SK-N-SH treated with all-trans-retinoic acid at 6 μM for 48 hours (cell line): ENCODE measurements at regions not wholly inside any gene's neighbourhood (a gene's known extent, or its start where the extent isn't known, plus 50 kb on each side); places are given as distances from the start of the nearest gene placed in this dataset.
A peak's percentile ranks its signal among the peaks of the same experiment; 100 is the strongest.

Experiments
- ATAC-seq: fragments of 200-7000 bp; cut with Tn5 transposase; 3 replicates; pipeline ENCODE4 v1.9.1; 2020; ENCODE audit warnings: mild to moderate bottlenecking, moderate library complexity
- ARNTL ChIP-seq: fragments of 450-650 bp; formaldehyde crosslinking; IDR thresholded peaks from 2 replicates; pipeline ENCODE4 v1.5.0; 2020; ENCODE audit warnings: low read depth, mild to moderate bottlenecking, moderate library complexity, borderline replicate concordance
- BACH2 ChIP-seq: fragments of 250-450 bp; sonication (Bioruptor Pico); IDR thresholded peaks from 2 replicates; pipeline ENCODE4 v1.9.0; 2021; ENCODE audit warnings: mild to moderate bottlenecking, borderline replicate concordance
- CSDC2 ChIP-seq: fragments of 250-450 bp; sonication (Bioruptor Pico); IDR thresholded peaks from 2 replicates; pipeline ENCODE4 v1.5.0; 2020; ENCODE audit warnings: mild to moderate bottlenecking, moderate library complexity
- ESRRG ChIP-seq: fragments of 250-450 bp; sonication (Bioruptor Pico); IDR thresholded peaks from 2 replicates; pipeline ENCODE4 v1.6.1; 2021; ENCODE audit warnings: mild to moderate bottlenecking
- GLIS3 ChIP-seq: fragments of 250-450 bp; sonication (Bioruptor Pico); IDR thresholded peaks from 2 replicates; pipeline ENCODE4 v1.5.0; 2020; ENCODE audit warnings: mild to moderate bottlenecking, moderate library complexity
- ISL1 ChIP-seq: fragments of 250-450 bp; sonication (Bioruptor Pico); IDR thresholded peaks from 2 replicates; pipeline ENCODE4 v2.1.2; 2022; ENCODE audit warnings: mild to moderate bottlenecking, moderate library complexity
- OSR1 ChIP-seq: fragments of 250-450 bp; sonication (Bioruptor Pico); IDR thresholded peaks from 2 replicates; pipeline ENCODE4 v1.8.0; 2022; ENCODE audit warnings: moderate library complexity, mild to moderate bottlenecking, inconsistent platforms
- RARB ChIP-seq: fragments of 250-450 bp; sonication (Bioruptor Pico); IDR thresholded peaks from 2 replicates; pipeline ENCODE4 v1.8.0; 2021; ENCODE audit warnings: mild to moderate bottlenecking, moderate library complexity
- SNAI2 ChIP-seq: fragments of 250-450 bp; sonication (Bioruptor Pico); IDR thresholded peaks from 2 replicates; pipeline ENCODE4 v1.5.0; 2020; ENCODE audit warnings: mild to moderate bottlenecking, moderate library complexity
- TCF4 ChIP-seq: fragments of 250-450 bp; sonication (Bioruptor Pico); IDR thresholded peaks from 2 replicates; pipeline ENCODE4 v1.8.0; 2021; ENCODE audit warnings: mild to moderate bottlenecking, moderate library complexity, borderline replicate concordance
- TOX ChIP-seq: fragments of 250-450 bp; sonication (Bioruptor Pico); IDR thresholded peaks from 2 replicates; pipeline ENCODE4 v1.8.0; 2021; ENCODE audit warnings: mild to moderate bottlenecking, moderate library complexity, borderline replicate concordance
- ZC3H10 ChIP-seq: fragments of 250-450 bp; sonication (Bioruptor Pico); IDR thresholded peaks from 2 replicates; pipeline ENCODE4 v1.5.1; 2021; ENCODE audit warnings: mild to moderate bottlenecking, moderate library complexity
- ZFP3 ChIP-seq: fragments of 250-450 bp; sonication (Bioruptor Pico); IDR thresholded peaks from 2 replicates; pipeline ENCODE4 v1.5.0; 2020; ENCODE audit warnings: mild to moderate bottlenecking, moderate library complexity
- ZFP30 ChIP-seq: fragments of 450-650 bp; formaldehyde crosslinking; IDR thresholded peaks from 2 replicates; pipeline ENCODE4 v1.5.0; 2022; ENCODE audit warnings: mild to moderate bottlenecking, moderate library complexity
- ZNF565 ChIP-seq: fragments of 450-650 bp; formaldehyde crosslinking; conservative IDR thresholded peaks from 2 replicates; pipeline ENCODE4 v1.5.0; 2020; ENCODE audit warnings: low read depth, mild to moderate bottlenecking, moderate library complexity
- ZNF70 ChIP-seq: fragments of 450-650 bp; formaldehyde crosslinking; IDR thresholded peaks from 2 replicates; pipeline ENCODE4 v1.5.0; 2020; ENCODE audit warnings: mild to moderate bottlenecking, moderate library complexity
- ZNF8 ChIP-seq: fragments of 450-650 bp; formaldehyde crosslinking; IDR thresholded peaks from 2 replicates; pipeline ENCODE4 v1.5.0; 2020; ENCODE audit warnings: mild to moderate bottlenecking, moderate library complexity
- TF ChIP-seq, protein P1 (sequence below): fragments of 250-450 bp; sonication (Bioruptor Pico); IDR thresholded peaks from 2 replicates; pipeline ENCODE4 v1.5.1; 2020; ENCODE audit warnings: low read depth, mild to moderate bottlenecking, moderate library complexity
- TF ChIP-seq, protein P2 (sequence below): fragments of 250-450 bp; sonication (Bioruptor Pico); IDR thresholded peaks from 2 replicates; pipeline ENCODE4 v1.5.1; 2021; ENCODE audit warnings: mild to moderate bottlenecking, moderate library complexity
- TF ChIP-seq, protein P3 (sequence below): fragments of 250-450 bp; sonication (Bioruptor Pico); IDR thresholded peaks from 2 replicates; pipeline ENCODE4 v1.8.0; 2020; ENCODE audit warnings: mild to moderate bottlenecking, moderate library complexity, borderline replicate concordance
- TF ChIP-seq, protein P4 (sequence below): fragments of 250-450 bp; sonication (Bioruptor Pico); IDR thresholded peaks from 2 replicates; pipeline ENCODE4 v1.8.0; 2021; ENCODE audit warnings: low read depth, mild to moderate bottlenecking, moderate library complexity, borderline replicate concordance
- TF ChIP-seq, protein P5 (sequence below): fragments of 250-450 bp; sonication (Bioruptor Pico); IDR thresholded peaks from 2 replicates; pipeline ENCODE4 v1.5.0; 2020; ENCODE audit warnings: mild to moderate bottlenecking, moderate library complexity

DNA sequence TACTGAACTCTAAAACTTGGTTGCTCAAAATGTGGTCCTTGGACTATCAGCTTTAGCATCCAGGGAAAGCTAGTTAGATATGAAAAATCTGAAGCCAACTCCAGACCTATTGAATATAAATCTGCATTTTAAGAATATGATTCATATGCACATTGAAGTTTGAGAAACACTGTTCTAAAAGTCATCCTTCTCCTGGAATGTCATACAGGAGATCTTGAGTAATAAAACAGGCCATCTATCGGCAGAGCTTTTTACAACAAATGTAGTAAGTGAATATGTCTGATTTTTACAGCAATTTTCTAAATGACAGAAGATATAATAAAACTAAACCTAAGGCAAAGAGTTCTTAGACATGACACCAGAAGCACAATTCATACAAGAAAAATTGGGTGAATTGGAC is 140.4 kb downstream of the PMP22 start (continued):
- TF ChIP-seq, protein P1, sequence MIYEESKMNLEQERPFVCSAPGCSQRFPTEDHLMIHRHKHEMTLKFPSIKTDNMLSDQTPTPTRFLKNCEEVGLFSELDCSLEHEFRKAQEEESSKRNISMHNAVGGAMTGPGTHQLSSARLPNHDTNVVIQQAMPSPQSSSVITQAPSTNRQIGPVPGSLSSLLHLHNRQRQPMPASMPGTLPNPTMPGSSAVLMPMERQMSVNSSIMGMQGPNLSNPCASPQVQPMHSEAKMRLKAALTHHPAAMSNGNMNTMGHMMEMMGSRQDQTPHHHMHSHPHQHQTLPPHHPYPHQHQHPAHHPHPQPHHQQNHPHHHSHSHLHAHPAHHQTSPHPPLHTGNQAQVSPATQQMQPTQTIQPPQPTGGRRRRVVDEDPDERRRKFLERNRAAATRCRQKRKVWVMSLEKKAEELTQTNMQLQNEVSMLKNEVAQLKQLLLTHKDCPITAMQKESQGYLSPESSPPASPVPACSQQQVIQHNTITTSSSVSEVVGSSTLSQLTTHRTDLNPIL (CRISPR knock-in tag) = no peak

DNA sequence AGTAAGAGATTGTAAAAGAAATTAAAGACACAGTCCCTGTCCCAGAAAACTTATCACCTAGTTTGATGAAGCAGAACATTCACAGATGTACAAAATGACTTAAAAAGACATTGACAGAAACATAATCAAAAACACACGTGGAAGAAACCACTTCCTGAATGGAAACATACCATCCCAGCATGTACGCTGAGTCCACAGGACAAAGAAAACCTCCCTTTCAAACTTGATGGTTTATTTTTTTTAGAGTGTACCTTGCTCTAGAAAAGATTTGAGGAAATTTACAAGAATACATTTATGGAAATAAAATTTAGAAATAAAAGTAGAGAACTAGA is 140.9 kb downstream of the PMP22 start:
- no peak for ATAC-seq
- no peak for TF ChIP-seq RARB
- no peak for TF ChIP-seq GLIS3
- TF ChIP-seq BACH2 = no peak
- TF ChIP-seq ARNTL (CRISPR knock-in tag) = no peak
- TF ChIP-seq, all 23 proteins: peak for 0

DNA sequence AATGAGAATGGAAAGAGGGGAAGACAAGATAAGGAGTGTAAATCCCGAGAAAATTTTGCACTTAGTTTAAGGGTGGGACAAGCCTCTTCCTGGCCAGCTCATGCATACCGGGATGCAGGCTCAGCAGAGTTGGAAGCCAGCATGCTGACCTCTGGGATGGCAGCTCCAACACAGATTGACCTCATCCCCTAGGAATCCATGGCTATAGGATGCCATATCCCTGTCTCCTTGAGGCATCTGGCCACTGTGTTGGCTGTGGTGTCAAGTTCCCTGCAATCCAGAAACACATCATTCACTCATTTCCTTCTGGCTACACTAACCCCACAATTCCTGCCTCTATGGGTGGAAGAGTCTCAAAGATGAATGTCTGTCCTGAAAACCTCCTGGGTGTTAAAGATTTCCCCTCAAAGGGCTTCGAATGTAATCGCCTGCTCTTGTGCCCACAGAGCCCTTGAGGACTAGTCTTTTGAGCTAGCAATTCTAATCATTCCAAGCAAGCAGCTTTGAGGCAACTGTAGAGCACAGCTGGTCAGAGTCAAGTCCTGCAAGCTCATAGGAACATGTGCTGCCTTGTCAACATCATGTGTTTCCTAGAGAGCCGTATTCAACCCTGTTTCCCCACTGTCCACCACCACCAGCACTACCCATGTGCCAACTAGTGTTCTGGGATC is 141.4 kb downstream of the PMP22 start:
- TF ChIP-seq OSR1 (CRISPR knock-in tag) = no peak
- TF ChIP-seq ZNF565 (CRISPR knock-in tag) = no peak
- peak; percentile 78 for ATAC-seq

DNA sequence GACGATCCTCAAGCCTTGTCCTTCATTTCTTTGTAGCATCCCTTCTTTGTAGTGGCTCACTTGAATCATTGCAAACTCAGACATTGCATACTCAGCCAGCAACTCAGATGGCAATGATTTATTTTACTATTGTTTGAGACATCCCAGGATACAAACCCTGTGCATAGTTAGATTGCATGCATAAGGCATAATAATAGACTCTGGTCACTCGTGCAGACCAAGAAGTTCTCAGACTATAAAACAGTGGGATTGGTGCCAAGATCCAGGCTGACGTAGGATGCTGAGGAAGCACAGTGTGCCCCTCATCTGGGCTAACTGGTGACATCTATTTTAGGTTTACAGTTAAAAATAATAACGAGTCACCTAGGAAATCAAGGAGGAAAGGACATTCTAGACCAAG is 142.3 kb downstream of the PMP22 start:
- TF ChIP-seq, protein P1 (CRISPR knock-in tag) = no peak
- TF ChIP-seq CSDC2 (CRISPR knock-in tag) (no peak), ZFP3 (CRISPR knock-in tag) (no peak)
- no peak for ATAC-seq

DNA sequence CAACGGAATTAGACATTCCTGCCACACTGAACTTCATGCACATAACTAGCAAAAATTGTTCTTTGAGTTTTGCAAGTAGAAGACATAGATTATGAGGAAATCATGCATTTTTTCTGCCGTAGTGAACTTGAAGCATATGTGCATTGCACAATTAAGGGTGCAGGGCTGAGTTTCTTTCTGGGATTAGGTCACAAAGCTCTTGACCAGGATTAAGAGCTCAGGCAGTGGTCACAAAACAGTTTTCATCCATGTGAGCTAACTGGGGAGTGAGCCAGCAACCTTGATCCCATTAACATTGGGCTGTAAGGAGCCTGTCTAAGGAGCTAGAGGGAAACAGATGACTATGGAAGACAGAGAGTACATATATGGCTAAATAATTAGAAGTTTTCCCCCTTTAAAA is 143.7 kb downstream of the PMP22 start:
- ATAC-seq = no peak
- TF ChIP-seq TOX (no peak), ZC3H10 (no peak), ZNF565 (CRISPR knock-in tag) (no peak), ZFP30 (no peak), RARB (no peak), ISL1 (CRISPR knock-in tag) (no peak), ZNF70 (CRISPR knock-in tag) (no peak), GLIS3 (no peak)
- TF ChIP-seq, protein P2, sequence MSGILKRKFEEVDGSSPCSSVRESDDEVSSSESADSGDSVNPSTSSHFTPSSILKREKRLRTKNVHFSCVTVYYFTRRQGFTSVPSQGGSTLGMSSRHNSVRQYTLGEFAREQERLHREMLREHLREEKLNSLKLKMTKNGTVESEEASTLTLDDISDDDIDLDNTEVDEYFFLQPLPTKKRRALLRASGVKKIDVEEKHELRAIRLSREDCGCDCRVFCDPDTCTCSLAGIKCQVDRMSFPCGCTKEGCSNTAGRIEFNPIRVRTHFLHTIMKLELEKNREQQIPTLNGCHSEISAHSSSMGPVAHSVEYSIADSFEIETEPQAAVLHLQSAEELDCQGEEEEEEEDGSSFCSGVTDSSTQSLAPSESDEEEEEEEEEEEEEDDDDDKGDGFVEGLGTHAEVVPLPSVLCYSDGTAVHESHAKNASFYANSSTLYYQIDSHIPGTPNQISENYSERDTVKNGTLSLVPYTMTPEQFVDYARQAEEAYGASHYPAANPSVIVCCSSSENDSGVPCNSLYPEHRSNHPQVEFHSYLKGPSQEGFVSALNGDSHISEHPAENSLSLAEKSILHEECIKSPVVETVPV (CRISPR knock-in tag) = no peak
- TF ChIP-seq, protein P3, sequence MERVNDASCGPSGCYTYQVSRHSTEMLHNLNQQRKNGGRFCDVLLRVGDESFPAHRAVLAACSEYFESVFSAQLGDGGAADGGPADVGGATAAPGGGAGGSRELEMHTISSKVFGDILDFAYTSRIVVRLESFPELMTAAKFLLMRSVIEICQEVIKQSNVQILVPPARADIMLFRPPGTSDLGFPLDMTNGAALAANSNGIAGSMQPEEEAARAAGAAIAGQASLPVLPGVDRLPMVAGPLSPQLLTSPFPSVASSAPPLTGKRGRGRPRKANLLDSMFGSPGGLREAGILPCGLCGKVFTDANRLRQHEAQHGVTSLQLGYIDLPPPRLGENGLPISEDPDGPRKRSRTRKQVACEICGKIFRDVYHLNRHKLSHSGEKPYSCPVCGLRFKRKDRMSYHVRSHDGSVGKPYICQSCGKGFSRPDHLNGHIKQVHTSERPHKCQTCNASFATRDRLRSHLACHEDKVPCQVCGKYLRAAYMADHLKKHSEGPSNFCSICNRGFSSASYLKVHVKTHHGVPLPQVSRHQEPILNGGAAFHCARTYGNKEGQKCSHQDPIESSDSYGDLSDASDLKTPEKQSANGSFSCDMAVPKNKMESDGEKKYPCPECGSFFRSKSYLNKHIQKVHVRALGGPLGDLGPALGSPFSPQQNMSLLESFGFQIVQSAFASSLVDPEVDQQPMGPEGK (CRISPR knock-in tag) = no peak

DNA sequence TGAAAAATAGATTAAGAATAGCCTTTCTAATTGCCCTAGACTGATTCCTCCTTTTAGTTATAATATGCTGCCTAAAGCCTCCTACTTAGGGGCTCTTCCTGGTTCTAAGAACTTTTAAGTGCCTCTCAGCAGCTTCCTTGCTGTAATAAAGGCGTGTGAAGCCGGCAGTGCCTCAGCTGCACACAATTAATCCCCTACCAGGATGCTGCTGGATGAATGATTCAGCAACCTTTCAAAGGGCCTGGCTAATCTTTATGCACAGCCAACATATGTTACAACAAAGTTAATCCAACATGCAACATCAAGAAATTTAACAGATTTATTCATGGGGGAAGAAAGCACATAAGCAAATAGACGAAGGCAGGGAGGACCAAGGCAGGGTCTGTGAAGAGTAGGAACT is 145.2 kb downstream of the PMP22 start:
- no peak for ATAC-seq
- no peak for TF ChIP-seq RARB
- TF ChIP-seq, protein P4, sequence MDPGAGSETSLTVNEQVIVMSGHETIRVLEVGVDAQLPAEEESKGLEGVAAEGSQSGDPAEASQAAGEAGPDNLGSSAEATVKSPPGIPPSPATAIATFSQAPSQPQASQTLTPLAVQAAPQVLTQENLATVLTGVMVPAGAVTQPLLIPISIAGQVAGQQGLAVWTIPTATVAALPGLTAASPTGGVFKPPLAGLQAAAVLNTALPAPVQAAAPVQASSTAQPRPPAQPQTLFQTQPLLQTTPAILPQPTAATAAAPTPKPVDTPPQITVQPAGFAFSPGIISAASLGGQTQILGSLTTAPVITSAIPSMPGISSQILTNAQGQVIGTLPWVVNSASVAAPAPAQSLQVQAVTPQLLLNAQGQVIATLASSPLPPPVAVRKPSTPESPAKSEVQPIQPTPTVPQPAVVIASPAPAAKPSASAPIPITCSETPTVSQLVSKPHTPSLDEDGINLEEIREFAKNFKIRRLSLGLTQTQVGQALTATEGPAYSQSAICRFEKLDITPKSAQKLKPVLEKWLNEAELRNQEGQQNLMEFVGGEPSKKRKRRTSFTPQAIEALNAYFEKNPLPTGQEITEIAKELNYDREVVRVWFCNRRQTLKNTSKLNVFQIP (CRISPR knock-in tag) = no peak
- TF ChIP-seq ZNF8 = no peak
- TF ChIP-seq ISL1 (CRISPR knock-in tag) = no peak
- TF ChIP-seq ARNTL (CRISPR knock-in tag) = no peak
- no peak for TF ChIP-seq ESRRG (CRISPR knock-in tag)
- TF ChIP-seq TCF4 (CRISPR knock-in tag) = no peak
- TF ChIP-seq BACH2 = no peak
- TF ChIP-seq, protein P1 (CRISPR knock-in tag) = no peak
- TF ChIP-seq, protein P5, sequence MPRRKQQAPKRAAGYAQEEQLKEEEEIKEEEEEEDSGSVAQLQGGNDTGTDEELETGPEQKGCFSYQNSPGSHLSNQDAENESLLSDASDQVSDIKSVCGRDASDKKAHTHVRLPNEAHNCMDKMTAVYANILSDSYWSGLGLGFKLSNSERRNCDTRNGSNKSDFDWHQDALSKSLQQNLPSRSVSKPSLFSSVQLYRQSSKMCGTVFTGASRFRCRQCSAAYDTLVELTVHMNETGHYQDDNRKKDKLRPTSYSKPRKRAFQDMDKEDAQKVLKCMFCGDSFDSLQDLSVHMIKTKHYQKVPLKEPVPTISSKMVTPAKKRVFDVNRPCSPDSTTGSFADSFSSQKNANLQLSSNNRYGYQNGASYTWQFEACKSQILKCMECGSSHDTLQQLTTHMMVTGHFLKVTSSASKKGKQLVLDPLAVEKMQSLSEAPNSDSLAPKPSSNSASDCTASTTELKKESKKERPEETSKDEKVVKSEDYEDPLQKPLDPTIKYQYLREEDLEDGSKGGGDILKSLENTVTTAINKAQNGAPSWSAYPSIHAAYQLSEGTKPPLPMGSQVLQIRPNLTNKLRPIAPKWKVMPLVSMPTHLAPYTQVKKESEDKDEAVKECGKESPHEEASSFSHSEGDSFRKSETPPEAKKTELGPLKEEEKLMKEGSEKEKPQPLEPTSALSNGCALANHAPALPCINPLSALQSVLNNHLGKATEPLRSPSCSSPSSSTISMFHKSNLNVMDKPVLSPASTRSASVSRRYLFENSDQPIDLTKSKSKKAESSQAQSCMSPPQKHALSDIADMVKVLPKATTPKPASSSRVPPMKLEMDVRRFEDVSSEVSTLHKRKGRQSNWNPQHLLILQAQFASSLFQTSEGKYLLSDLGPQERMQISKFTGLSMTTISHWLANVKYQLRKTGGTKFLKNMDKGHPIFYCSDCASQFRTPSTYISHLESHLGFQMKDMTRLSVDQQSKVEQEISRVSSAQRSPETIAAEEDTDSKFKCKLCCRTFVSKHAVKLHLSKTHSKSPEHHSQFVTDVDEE (CRISPR knock-in tag) = no peak
- no peak for TF ChIP-seq CSDC2 (CRISPR knock-in tag)
- TF ChIP-seq ZNF70 (CRISPR knock-in tag) = no peak
- no peak for TF ChIP-seq SNAI2
- TF ChIP-seq ZC3H10 = no peak
- no peak for TF ChIP-seq ZNF565 (CRISPR knock-in tag)
